Fibroblast of the aortic adventitia (primary cell): ENCODE measurements at regions not wholly inside any gene's neighbourhood (a gene's known extent, or its start where the extent isn't known, plus 50 kb on each side); places are given as distances from the start of the nearest gene placed in this dataset.

ENCODE experiments used
- DNase-seq: peaks from one replicate; pipeline ENCODE4 v3.0.0-alpha.2; 2010; ENCODE audit warnings: low read depth
- H3K4me3 ChIP-seq: 2 replicates; pipeline ENCODE4 v1.5.1; 2011; ENCODE audit warnings: low read depth, mild to moderate bottlenecking, control low read depth, low read length, moderate library complexity
- CTCF ChIP-seq: IDR thresholded peaks from 2 replicates; pipeline ENCODE4 v1.5.1; 2011; ENCODE audit warnings: mild to moderate bottlenecking, low read length, control low read depth, inconsistent platforms; ENCODE audit not compliant: insufficient read depth

- H3K4me3 ChIP-seq, result no peak overlapping the region
- no peak for TF ChIP-seq CTCF
- DNase-seq, result no peak
These were observed 159.9 kb downstream of the TMEM38B start for GRCh38 chr9:105854026-105854782.

- TF ChIP-seq CTCF, result no peak
- no peak overlapping the region for H3K4me3 ChIP-seq
- DNase-seq, result no peak
These were observed 160.7 kb downstream of the TMEM38B start for GRCh38 chr9:105854783-105855724.

GRCh38 chr9:105855987-105856386, 161.6 kb downstream of the TMEM38B start:
- no peak overlapping the region for H3K4me3 ChIP-seq
- TF ChIP-seq CTCF, result no peak
- DNase-seq, result no peak

- no peak for DNase-seq
- no peak overlapping the region for H3K4me3 ChIP-seq
- TF ChIP-seq CTCF, result no peak
These were observed 163.8 kb downstream of the TMEM38B start for GRCh38 chr9:105858006-105858690.

GRCh38 chr9:105858877-105859276, 164.5 kb downstream of the TMEM38B start:
- no peak for TF ChIP-seq CTCF
- no peak overlapping the region for H3K4me3 ChIP-seq
- no peak for DNase-seq

- no peak overlapping the region for H3K4me3 ChIP-seq
- DNase-seq, result no peak
- no peak for TF ChIP-seq CTCF
These were observed 165.2 kb downstream of the TMEM38B start for GRCh38 chr9:105859428-105860091.
